GM23248 (cell line): ENCODE measurements at regions not wholly inside any gene's neighbourhood (a gene's known extent, or its start where the extent isn't known, plus 50 kb on each side); places are given as distances from the start of the nearest gene placed in this dataset.

Experiments used
- EZH2 ChIP-seq: fragments of 200-600 bp; sonication (generic); IDR thresholded peaks from 2 replicates; pipeline ENCODE4 v1.6.1; 2018; ENCODE audit warnings: antibody characterized with exemption, mild to moderate bottlenecking; ENCODE audit not compliant: insufficient read depth, poor library complexity, severe bottlenecking
- EZH2phosphoT487 ChIP-seq: fragments of 200-600 bp; sonication (generic); IDR thresholded peaks from 2 replicates; pipeline ENCODE4 v1.6.1; 2018; ENCODE audit warnings: antibody characterized with exemption, moderate library complexity, mild to moderate bottlenecking, low read depth; ENCODE audit not compliant: insufficient read depth

DNA sequence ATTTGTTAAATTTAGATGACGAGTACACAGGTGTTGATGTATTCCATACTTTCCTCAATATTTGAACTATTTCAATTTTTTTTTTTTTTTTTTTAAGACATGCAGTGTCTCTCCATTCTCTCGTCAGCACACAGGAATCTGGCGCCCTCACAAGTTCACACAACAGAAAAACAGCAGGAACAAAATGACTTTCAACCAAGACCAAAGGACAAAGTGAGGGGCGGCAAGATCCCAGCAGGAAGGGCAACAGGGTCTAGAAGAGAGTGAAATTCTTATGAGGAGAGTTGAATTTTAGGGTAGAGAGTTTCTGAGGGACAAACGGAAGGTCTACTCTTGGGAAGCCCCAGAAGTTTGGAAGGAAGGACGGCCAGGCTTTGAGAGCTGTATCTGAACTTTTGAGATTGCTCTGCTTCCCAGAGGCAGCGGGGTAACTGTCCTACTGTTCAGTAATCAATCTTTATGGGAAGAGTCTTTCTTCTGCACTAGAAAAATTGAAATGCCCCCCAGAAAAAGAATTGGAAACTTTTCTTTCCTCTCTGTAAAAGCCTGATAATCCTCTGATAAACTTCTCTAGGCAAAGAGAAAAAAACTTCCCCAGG, 760.2 kb downstream of the RAB28 start:
- no peak for TF ChIP-seq EZH2
- TF ChIP-seq EZH2phosphoT487 = no peak
